IPS-20b (cell line): ENCODE measurements at regions not wholly inside any gene's neighbourhood (a gene's known extent, or its start where the extent isn't known, plus 50 kb on each side); places are given as distances from the start of the nearest gene placed in this dataset.

Source experiments
- H3K27ac ChIP-seq: one replicate; pipeline ENCODE4 v1.5.1; 2013; ENCODE audit warnings: low read length
- H3K27me3 ChIP-seq: 2 replicates; pipeline ENCODE4 v1.6.1; 2013; ENCODE audit warnings: mild to moderate bottlenecking, low read length, inconsistent platforms; ENCODE audit not compliant: insufficient read depth
- H3K36me3 ChIP-seq: 2 replicates; pipeline ENCODE4 v1.6.1; 2013; ENCODE audit warnings: low read depth, mild to moderate bottlenecking, inconsistent platforms, low read length, moderate library complexity; ENCODE audit not compliant: insufficient read depth
- H3K4me1 ChIP-seq: 2 replicates; pipeline ENCODE4 v1.6.1; 2013; ENCODE audit warnings: mild to moderate bottlenecking, control low read depth, inconsistent platforms, low read length, moderate library complexity; ENCODE audit not compliant: insufficient read depth
- H3K4me3 ChIP-seq: 2 replicates; pipeline ENCODE4 v1.5.1; 2013; ENCODE audit warnings: mild to moderate bottlenecking, low read length, inconsistent platforms
- H3K9ac ChIP-seq: 2 replicates; pipeline ENCODE4 v1.6.1; 2013; ENCODE audit warnings: low read depth, mild to moderate bottlenecking, inconsistent platforms, low read length, moderate library complexity
- H3K9me3 ChIP-seq: 2 replicates; pipeline ENCODE4 v1.6.1; 2013; ENCODE audit warnings: mild to moderate bottlenecking, low read depth, low read length, inconsistent platforms; ENCODE audit not compliant: insufficient read depth

- Histone ChIP-seq H3K36me3 (no peaks in the 10 kb centered on the region), H3K27me3 (no peaks in the 10 kb centered on the region), H3K27ac (no peak overlapping the region), H3K4me3 (no peak overlapping the region), H3K9ac (no peak overlapping the region), H3K4me1 (no peaks in the 10 kb centered on the region), H3K9me3 (no peaks in the 10 kb centered on the region)
Observed at GRCh38 chr3:180352261-180352660, 249.7 kb upstream of the TTC14 start.

GRCh38 chr3:180354214-180354613 lies 247.7 kb upstream of the TTC14 start:
- H3K9ac ChIP-seq: no peak overlapping the region
- no peak overlapping the region for H3K27ac ChIP-seq
- no peaks in the 10 kb centered on the region for H3K36me3 ChIP-seq
- no peaks in the 10 kb centered on the region for H3K27me3 ChIP-seq
- no peak overlapping the region for H3K4me3 ChIP-seq
- no peaks in the 10 kb centered on the region for H3K4me1 ChIP-seq
- H3K9me3 ChIP-seq: no peaks in the 10 kb centered on the region

GRCh38 chr3:180358179-180358578 lies 243.8 kb upstream of the TTC14 start:
- Histone ChIP-seq H3K9ac (no peak overlapping the region), H3K4me1 (no peaks in the 10 kb centered on the region), H3K36me3 (no peaks in the 10 kb centered on the region), H3K27ac (no peak overlapping the region), H3K9me3 (no peaks in the 10 kb centered on the region), H3K4me3 (no peak overlapping the region), H3K27me3 (no peaks in the 10 kb centered on the region)

- H3K36me3 ChIP-seq: no peaks in the 10 kb centered on the region
- H3K4me3 ChIP-seq: no peak overlapping the region
- H3K27ac ChIP-seq: no peak overlapping the region
- H3K9me3 ChIP-seq: no peaks in the 10 kb centered on the region
- H3K27me3 ChIP-seq: no peaks in the 10 kb centered on the region
- H3K9ac ChIP-seq: no peak overlapping the region
- H3K4me1 ChIP-seq: no peaks in the 10 kb centered on the region
Observed at GRCh38 chr3:180359061-180359952, 242.7 kb upstream of the TTC14 start.

- no peaks in the 10 kb centered on the region for H3K36me3 ChIP-seq
- no peak overlapping the region for H3K9ac ChIP-seq
- no peak overlapping the region for H3K27ac ChIP-seq
- no peaks in the 10 kb centered on the region for H3K27me3 ChIP-seq
- H3K4me1 ChIP-seq: no peaks in the 10 kb centered on the region
- no peak overlapping the region for H3K4me3 ChIP-seq
- no peaks in the 10 kb centered on the region for H3K9me3 ChIP-seq
Observed at GRCh38 chr3:180359953-180360279, 242.0 kb upstream of the TTC14 start.

- Histone ChIP-seq H3K27me3 (no peaks in the 10 kb centered on the region), H3K27ac (no peak overlapping the region), H3K4me3 (no peak overlapping the region), H3K9me3 (peaks cover 3% of the 10 kb centered on the region), H3K9ac (no peak overlapping the region), H3K36me3 (no peaks in the 10 kb centered on the region), H3K4me1 (no peaks in the 10 kb centered on the region)
Observed at GRCh38 chr3:180362081-180362480, 239.9 kb upstream of the TTC14 start.

- Histone ChIP-seq H3K36me3 (no peaks in the 10 kb centered on the region), H3K4me1 (no peaks in the 10 kb centered on the region), H3K27ac (no peak overlapping the region), H3K9ac (no peak overlapping the region), H3K9me3 (peaks cover 3% of the 10 kb centered on the region), H3K4me3 (no peak overlapping the region), H3K27me3 (no peaks in the 10 kb centered on the region)
Observed at GRCh38 chr3:180375831-180376230, 226.1 kb upstream of the TTC14 start.

- H3K27ac ChIP-seq: no peak overlapping the region
- no peaks in the 10 kb centered on the region for H3K27me3 ChIP-seq
- H3K36me3 ChIP-seq: no peaks in the 10 kb centered on the region
- no peaks in the 10 kb centered on the region; the same call in 1 of the 2 replicates for H3K9me3 ChIP-seq
- H3K4me3 ChIP-seq: no peak overlapping the region
- peaks cover 7% of the 10 kb centered on the region; the same call in 1 of the 2 replicates for H3K4me1 ChIP-seq
- H3K9ac ChIP-seq: no peak overlapping the region
Observed at GRCh38 chr3:180378496-180378895, 223.5 kb upstream of the TTC14 start.

GRCh38 chr3:180382638-180383180 lies 219.3 kb upstream of the TTC14 start:
- H3K4me3 ChIP-seq: no peak overlapping the region
- no peak overlapping the region for H3K27ac ChIP-seq
- H3K36me3 ChIP-seq: no peaks in the 10 kb centered on the region
- peaks cover 7% of the 10 kb centered on the region; the same call in 1 of the 2 replicates for H3K4me1 ChIP-seq
- H3K9ac ChIP-seq: no peak overlapping the region
- no peaks in the 10 kb centered on the region for H3K9me3 ChIP-seq
- H3K27me3 ChIP-seq: no peaks in the 10 kb centered on the region

GRCh38 chr3:180383332-180384020 lies 218.5 kb upstream of the TTC14 start:
- Histone ChIP-seq H3K36me3 (no peaks in the 10 kb centered on the region), H3K4me3 (no peak overlapping the region), H3K27me3 (no peaks in the 10 kb centered on the region), H3K4me1 (peaks cover 7% of the 10 kb centered on the region; the same call in 1 of the 2 replicates), H3K27ac (no peak overlapping the region), H3K9ac (no peak overlapping the region), H3K9me3 (no peaks in the 10 kb centered on the region)

GRCh38 chr3:180390313-180390712 lies 211.7 kb upstream of the TTC14 start:
- Histone ChIP-seq H3K27ac (no peak overlapping the region), H3K27me3 (no peaks in the 10 kb centered on the region), H3K9ac (no peak overlapping the region), H3K9me3 (no peaks in the 10 kb centered on the region), H3K36me3 (no peaks in the 10 kb centered on the region), H3K4me1 (no peaks in the 10 kb centered on the region), H3K4me3 (no peak overlapping the region)

GRCh38 chr3:180391001-180391400 lies 211.0 kb upstream of the TTC14 start:
- Histone ChIP-seq H3K27me3 (no peaks in the 10 kb centered on the region), H3K9ac (no peak overlapping the region), H3K36me3 (no peaks in the 10 kb centered on the region), H3K4me1 (no peaks in the 10 kb centered on the region), H3K27ac (no peak overlapping the region), H3K4me3 (no peak overlapping the region), H3K9me3 (no peaks in the 10 kb centered on the region)
